ENCODE measurements at regions not wholly inside any gene's neighbourhood (a gene's known extent, or its start where the extent isn't known, plus 50 kb on each side); places are given as distances from the start of the nearest gene placed in this dataset.
"Not testable (repeated sequence)": the region's sequence is repeated elsewhere in the genome, so short reads cannot be mapped to it uniquely, and the experiment has no call there.

DNA sequence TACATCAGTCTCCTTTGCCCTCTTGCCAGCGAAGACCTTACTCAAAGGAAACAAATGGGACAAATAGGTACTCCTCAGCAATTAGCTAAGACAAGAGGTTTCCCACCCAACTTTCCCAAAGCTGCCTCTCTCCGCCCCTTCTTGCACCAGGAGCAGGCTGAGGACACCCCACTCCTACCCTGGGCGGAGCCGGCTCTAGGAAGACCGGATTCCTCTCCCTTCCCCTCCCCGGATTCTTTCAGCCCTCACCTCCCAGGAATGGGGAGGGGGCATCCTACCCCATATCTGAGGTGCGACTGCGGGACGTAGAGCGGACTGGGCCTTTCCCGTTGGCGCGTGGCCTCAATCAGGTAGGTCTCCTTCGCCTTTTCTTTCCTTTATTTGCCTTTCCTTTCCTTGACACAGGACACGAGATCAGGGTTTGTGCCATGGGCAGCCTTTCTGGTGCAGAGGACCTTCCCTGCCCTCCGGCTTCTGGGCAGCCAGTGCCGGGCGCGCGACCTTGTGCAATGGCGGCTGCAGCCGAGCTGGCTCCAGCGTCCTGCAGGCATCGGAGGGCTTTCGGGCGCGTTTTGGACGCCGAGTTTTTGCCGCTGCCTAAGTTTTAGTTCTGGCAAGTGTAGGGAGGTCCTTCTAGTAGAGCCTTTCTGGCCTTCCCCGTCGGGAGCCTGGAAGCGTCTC, 279.9 kb downstream of the PLS3 start:
- H3K36me3 Mint-ChIP-seq (ENCODE audit: low read depth, unreplicated experiment); H3K27ac Mint-ChIP-seq (ENCODE audit: unreplicated experiment); H3K4me1 Mint-ChIP-seq (ENCODE audit: unreplicated experiment); H3K27me3 Mint-ChIP-seq (ENCODE audit: unreplicated experiment); H3K9me3 Mint-ChIP-seq (ENCODE audit: unreplicated experiment); H3K4me3 Mint-ChIP-seq (ENCODE audit: unreplicated experiment); DNase-seq (ENCODE audit: low spot score): not testable (repeated sequence)

DNA sequence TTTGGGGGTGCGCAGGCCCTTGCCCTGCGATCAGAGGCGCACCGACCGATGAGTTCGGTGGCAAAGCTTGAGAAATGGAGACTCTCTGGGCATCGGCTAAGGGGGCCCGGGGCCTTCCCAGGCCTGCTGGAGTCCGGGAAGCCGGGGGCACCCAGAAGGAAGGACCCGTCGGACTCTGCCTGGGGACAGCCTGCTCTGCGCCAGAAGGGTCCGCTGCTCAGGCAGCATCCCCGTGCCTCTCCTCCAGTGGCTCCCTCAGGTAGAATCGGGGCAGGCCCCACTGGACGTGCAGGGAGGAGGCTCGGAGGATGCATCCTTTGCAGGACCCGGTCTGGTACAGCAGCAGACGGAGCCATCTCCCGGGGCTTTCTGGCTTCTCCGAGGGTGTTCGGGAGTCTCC, 290.0 kb downstream of the PLS3 start:
- not testable (repeated sequence) for H3K27me3 Mint-ChIP-seq (ENCODE audit: unreplicated experiment); H3K36me3 Mint-ChIP-seq (ENCODE audit: low read depth, unreplicated experiment); H3K9me3 Mint-ChIP-seq (ENCODE audit: unreplicated experiment); H3K4me1 Mint-ChIP-seq (ENCODE audit: unreplicated experiment); H3K27ac Mint-ChIP-seq (ENCODE audit: unreplicated experiment); DNase-seq (ENCODE audit: low spot score); H3K4me3 Mint-ChIP-seq (ENCODE audit: unreplicated experiment)

DNA sequence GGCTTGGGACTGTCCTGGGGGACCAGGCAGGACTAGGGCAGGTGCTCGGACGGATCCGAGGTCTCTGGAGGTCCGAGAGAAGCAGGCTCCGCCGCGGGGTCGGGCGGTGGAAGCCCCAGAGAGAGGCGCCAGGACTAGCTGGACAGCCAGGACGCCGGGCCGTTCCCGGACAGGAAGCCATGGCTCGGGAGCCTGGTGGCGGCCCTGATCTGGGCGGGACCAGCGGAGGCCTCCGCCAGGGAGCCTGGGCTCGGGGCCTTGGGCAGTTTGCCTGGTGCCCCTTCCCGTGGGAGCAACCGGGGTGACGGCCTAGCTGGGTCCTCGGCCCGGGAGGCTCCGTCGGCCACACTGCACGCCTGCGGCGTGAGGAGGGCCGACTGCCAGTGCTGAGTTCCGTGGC, 292.3 kb downstream of the PLS3 start:
- H3K4me1 Mint-ChIP-seq (ENCODE audit: unreplicated experiment); H3K27ac Mint-ChIP-seq (ENCODE audit: unreplicated experiment); H3K4me3 Mint-ChIP-seq (ENCODE audit: unreplicated experiment); H3K36me3 Mint-ChIP-seq (ENCODE audit: low read depth, unreplicated experiment); H3K9me3 Mint-ChIP-seq (ENCODE audit: unreplicated experiment); DNase-seq (ENCODE audit: low spot score); H3K27me3 Mint-ChIP-seq (ENCODE audit: unreplicated experiment): not testable (repeated sequence)

DNA sequence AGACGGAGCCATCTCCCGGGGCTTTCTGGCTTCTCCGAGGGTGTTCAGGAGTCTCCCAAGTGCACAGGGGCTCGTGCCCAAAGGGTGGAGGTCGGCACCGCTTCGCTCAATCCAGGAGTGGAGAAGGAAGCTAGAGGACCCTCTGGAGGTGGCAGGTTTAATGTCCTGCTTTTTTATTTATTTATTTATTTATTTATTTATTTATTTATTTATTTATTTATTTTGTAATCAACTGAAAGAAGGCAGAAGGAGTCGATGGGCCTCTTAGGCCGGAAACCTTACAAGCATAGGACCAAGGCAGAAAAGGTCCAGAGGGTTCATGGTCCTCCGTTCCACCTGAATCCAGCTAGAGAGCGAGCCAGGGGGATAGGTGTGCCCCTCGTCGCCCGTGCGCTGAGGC, 289.4 kb upstream of the AGTR2 start:
- H3K4me3 Mint-ChIP-seq (ENCODE audit: unreplicated experiment); DNase-seq (ENCODE audit: low spot score); H3K9me3 Mint-ChIP-seq (ENCODE audit: unreplicated experiment); H3K4me1 Mint-ChIP-seq (ENCODE audit: unreplicated experiment); H3K27me3 Mint-ChIP-seq (ENCODE audit: unreplicated experiment); H3K36me3 Mint-ChIP-seq (ENCODE audit: low read depth, unreplicated experiment); H3K27ac Mint-ChIP-seq (ENCODE audit: unreplicated experiment): not testable (repeated sequence)

DNA sequence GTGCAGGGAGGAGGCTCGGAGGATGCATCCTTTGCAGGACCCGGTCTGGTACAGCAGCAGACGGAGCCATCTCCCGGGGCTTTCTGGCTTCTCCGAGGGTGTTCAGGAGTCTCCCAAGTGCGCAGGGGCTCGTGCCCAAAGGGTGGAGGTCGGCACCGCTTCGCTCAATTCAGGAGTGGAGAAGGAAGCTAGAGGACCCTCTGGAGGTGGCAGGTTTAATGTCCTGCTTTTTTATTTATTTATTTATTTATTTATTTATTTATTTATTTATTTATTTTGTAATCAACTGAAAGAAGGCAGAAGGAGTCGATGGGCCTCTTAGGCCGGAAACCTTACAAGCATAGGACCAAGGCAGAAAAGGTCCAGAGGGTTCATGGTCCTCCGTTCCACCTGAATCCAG, 286.4 kb upstream of the AGTR2 start:
- H3K9me3 Mint-ChIP-seq (ENCODE audit: unreplicated experiment); H3K36me3 Mint-ChIP-seq (ENCODE audit: low read depth, unreplicated experiment); H3K27ac Mint-ChIP-seq (ENCODE audit: unreplicated experiment); H3K4me1 Mint-ChIP-seq (ENCODE audit: unreplicated experiment); H3K27me3 Mint-ChIP-seq (ENCODE audit: unreplicated experiment); DNase-seq (ENCODE audit: low spot score); H3K4me3 Mint-ChIP-seq (ENCODE audit: unreplicated experiment): not testable (repeated sequence)

DNA sequence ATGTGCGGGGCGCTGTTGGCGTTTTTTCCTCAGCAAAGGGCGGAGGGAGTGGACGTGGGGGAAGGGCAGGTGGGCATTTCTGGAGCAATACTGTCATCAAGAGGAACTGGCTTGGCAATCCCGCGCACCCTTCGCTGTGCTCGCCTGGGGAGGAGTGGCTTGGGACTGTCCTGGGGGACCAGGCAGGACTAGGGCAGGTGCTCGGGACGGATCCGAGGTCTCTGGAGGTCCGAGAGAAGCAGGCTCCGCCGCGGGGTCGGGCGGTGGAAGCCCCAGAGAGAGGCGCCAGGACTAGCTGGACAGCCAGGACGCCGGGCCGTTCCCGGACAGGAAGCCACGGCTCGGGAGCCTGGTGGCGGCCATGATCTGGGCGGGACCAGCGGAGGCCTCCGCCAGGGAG, 282.5 kb upstream of the AGTR2 start:
- not testable (repeated sequence) for H3K36me3 Mint-ChIP-seq (ENCODE audit: low read depth, unreplicated experiment); H3K4me1 Mint-ChIP-seq (ENCODE audit: unreplicated experiment); H3K27me3 Mint-ChIP-seq (ENCODE audit: unreplicated experiment); H3K27ac Mint-ChIP-seq (ENCODE audit: unreplicated experiment); DNase-seq (ENCODE audit: low spot score); H3K9me3 Mint-ChIP-seq (ENCODE audit: unreplicated experiment); H3K4me3 Mint-ChIP-seq (ENCODE audit: unreplicated experiment)

DNA sequence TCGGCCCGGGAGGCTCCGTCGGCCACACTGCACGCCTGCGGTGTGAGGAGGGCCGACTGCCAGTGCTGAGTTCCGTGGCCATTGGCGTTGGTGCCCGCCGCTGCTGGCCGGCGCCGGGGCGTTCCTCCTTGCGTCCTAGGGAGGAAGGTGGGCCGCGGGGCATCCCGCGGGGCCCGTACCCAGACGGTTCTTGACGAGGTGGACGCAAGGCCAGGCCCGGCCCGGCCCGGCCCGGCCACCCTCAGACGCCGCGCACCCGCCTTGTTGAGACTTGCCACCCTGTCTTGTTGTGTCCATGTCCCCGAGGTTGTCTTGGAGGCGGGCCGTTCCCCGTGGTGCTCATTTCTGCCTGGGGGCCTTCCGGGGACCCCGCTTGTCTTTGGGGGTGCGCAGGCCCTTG, 282.0 kb upstream of the AGTR2 start:
- H3K27ac Mint-ChIP-seq (ENCODE audit: unreplicated experiment); DNase-seq (ENCODE audit: low spot score): not testable (repeated sequence)

DNA sequence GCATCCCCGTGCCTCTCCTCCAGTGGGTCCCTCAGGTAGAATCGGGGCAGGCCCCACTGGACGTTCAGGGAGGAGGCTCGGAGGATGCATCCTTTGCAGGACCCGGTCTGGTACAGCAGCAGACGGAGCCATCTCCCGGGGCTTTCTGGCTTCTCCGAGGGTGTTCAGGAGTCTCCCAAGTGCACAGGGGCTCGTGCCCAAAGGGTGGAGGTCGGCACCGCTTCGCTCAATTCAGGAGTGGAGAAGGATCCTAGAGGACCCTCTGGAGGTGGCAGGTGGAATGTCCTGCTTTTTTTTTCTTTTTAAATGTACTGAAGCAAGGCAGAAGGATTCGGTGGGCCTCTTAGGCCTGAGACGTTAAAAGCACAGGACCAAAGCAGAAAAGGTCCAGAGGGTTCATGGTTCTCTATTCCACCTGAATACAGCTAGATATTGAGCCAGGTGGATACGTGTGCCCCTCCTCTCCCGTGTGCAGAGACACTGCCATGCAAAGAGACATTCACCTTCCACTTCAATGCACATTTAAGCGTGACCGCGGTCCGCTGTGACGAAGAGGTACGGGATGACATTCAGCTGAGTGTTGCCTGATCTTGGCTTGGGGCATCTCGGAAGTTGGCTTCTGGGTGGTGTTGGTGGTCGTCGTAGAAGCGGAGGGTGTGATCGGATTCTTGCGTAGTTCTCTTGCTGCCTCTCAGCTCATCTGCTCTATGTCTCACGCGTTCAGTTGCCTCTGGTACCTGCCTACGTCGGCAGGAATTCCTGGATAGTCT, 281.2 kb upstream of the AGTR2 start:
- H3K4me1 Mint-ChIP-seq (ENCODE audit: unreplicated experiment) = peaks cover 3% of the 10 kb centered on the region
- TF ChIP-seq, protein P1, sequence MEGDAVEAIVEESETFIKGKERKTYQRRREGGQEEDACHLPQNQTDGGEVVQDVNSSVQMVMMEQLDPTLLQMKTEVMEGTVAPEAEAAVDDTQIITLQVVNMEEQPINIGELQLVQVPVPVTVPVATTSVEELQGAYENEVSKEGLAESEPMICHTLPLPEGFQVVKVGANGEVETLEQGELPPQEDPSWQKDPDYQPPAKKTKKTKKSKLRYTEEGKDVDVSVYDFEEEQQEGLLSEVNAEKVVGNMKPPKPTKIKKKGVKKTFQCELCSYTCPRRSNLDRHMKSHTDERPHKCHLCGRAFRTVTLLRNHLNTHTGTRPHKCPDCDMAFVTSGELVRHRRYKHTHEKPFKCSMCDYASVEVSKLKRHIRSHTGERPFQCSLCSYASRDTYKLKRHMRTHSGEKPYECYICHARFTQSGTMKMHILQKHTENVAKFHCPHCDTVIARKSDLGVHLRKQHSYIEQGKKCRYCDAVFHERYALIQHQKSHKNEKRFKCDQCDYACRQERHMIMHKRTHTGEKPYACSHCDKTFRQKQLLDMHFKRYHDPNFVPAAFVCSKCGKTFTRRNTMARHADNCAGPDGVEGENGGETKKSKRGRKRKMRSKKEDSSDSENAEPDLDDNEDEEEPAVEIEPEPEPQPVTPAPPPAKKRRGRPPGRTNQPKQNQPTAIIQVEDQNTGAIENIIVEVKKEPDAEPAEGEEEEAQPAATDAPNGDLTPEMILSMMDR (IDR thresholded peaks at IDR 0.05; ENCODE audit: unreplicated experiment) = no peak
- H3K9me3 Mint-ChIP-seq (ENCODE audit: unreplicated experiment) = no peaks in the 10 kb centered on the region
- H3K27me3 Mint-ChIP-seq (ENCODE audit: unreplicated experiment) = peaks cover 8% of the 10 kb centered on the region
- H3K27ac Mint-ChIP-seq (ENCODE audit: unreplicated experiment) = no peak overlapping the region
- H3K4me3 Mint-ChIP-seq (ENCODE audit: unreplicated experiment) = no peak overlapping the region
- H3K36me3 Mint-ChIP-seq (ENCODE audit: low read depth, unreplicated experiment) = peaks cover 5% of the 10 kb centered on the region
- DNase-seq (ENCODE audit: low spot score) = no peak

More for the DNA sequence above, 282.0 kb upstream of the AGTR2 start:
- not testable (repeated sequence) for H3K4me3 Mint-ChIP-seq (ENCODE audit: unreplicated experiment); H3K36me3 Mint-ChIP-seq (ENCODE audit: low read depth, unreplicated experiment); H3K4me1 Mint-ChIP-seq (ENCODE audit: unreplicated experiment); H3K27me3 Mint-ChIP-seq (ENCODE audit: unreplicated experiment); H3K9me3 Mint-ChIP-seq (ENCODE audit: unreplicated experiment)

Measured in endothelial cell (in vitro differentiated cells).